DMS153 (cell line): ENCODE measurements at regions not wholly inside any gene's neighbourhood (a gene's known extent, or its start where the extent isn't known, plus 50 kb on each side); places are given as distances from the start of the nearest gene placed in this dataset.

ENCODE experiments used
- DNase-seq: peaks from one replicate; lab custom pipeline; 2025; lab: John Stamatoyannopoulos, UW

DNA sequence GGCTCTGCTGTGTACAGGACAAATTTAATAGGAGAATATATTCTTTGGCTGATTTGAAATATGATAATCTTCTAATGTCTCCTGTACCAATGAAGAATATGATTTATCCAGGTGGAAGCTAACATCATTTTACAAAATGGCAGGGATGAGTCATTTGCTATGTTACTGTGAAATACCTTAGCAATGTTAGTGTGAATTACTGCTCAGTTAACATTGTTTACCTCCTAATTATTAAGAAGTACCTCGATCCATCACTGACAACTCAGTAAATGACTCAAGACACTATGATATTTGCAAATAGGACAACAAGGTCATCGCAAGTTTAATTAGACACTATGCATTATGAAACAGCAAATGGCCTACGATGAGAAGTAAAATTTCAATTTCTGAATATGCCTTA is 309.1 kb upstream of the EDNRB start:
- DNase-seq: no peak

DNA sequence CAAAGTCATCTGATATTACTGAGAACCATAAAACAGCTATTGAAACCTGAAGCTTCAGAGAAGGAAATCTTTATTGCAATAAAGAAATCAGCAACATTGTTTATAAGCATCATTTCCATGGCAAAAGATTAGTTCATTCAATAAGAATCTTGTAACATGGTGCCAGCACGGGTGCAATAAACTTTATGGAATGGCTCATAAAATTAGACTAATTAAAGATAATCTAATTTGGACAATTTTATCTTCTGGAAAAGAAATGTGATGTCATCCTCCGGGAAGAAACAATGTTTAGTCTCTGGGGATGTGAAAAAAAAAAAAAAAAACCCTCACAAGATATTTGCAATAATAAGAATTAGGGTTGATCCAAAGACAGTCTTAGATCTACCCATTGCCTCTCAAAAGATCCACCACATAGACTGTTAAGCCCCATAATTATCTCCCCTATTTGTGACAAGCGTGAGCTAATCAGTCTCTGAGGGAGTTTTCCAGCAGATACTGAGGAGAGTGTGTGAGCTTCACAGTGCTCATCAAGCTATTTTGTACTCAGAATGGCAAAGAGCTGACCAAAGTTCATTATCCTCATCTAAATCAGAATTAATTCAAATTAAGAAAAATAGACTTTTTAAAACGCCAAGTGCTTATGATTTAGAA is 297.0 kb upstream of the EDNRB start:
- DNase-seq: no peak

DNA sequence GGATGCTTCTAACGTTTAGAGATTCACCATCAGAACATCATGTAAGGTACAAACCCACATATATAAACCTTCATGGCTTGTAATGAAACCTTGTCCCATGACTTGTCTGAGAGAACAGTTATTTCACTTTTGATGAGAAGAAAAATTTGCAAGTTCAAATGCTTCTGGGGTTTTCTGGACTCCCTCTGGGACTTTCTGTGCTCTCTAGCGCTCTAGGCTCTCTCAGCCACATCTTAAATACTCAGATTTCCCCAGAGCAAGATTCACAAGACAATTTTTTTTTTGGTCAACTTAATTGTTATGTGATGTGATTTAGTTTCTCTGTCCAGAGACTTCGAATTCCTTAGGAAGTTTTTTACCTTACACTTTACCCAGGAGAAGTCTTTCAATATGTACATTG is 282.8 kb upstream of the EDNRB start:
- no peak for DNase-seq

DNA sequence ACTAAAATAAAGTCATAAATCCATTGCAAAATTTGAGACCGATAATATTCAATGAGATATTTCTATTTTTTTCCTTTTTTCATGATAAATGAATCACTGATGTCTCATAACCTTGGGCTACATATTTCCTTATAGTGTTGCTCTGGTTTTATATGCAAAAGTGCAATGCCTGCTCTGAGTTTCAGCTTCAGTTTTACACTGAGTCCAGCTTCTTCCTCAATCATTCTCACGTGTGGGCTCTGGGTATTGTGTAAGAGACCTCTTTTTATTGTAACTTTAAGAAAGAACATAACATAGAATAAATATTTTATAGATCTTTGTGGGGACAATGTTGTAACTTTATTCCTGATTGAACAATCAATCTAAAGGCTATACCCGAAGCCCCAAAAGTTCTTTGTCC is 280.2 kb upstream of the EDNRB start:
- DNase-seq: no peak

DNA sequence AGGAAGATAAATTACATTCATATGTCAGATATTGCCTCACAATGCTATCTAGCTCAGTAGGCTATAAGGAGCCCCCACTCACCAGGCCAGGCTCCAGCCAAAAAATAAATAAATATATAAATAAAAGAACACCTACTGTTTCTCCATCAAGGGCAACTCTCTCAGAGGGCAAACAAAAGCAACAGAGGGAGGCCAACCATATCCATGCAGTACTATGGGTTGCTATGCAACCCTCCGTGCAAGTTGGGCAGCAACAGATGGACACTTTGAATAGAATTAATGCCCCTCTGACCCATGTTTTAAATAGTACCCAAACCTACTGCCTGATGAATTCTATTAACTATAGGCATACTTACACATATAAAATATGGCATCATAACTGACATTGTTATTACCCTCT is 279.8 kb upstream of the EDNRB start:
- DNase-seq: peak; percentile 59

DNA sequence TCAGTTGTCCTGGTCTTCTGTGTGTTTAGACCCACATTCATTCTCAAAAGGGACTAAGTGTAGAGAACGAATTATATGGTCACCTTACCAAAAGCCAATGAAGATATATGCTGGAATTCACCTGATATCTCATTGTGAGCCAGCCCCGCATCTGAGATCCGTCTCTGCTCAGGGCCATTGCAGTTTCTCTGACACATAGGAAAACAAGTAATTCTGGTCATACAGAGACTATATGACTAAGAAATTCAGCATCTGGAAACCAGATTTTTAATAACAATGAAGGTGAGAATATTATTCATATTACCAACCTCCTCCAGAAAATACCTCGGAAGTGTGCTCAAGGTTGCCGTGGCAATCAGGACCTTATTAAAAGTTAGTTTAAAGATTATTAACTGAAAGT is 278.6 kb upstream of the EDNRB start:
- no peak for DNase-seq

DNA sequence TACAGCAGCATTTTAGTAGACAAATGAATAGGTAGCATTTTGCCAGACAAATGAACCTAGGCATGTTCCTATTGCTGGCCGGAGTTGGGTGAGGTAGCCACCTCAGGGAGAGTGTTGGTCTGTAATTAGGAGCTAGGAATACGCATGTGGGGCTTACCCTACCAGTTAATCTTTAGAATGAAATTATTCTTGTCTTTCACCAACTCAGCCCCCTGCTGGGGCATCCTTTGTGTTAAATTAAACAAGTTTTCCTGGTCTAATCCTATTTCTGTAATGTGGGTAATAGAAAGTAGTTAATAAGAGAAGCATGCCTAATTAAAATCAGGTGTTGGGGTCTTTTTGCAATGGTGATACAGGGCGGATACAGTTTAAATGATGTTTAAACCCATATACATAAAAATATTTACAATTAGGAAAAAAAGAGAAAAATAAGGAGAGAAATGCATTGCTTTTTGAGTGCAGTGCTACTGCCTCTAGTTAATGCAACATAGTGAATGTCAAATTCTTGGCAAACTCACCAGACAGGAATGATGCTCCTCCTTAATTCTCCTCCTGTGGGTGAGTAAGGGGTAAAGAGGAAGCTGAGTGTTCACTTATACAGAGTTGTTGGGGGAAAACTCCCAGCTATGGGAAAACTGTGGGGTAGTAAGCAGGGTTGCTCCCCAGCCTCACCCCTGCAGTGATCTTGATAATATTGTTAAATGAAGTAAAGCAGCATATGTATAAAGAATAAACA is 276.4 kb upstream of the EDNRB start:
- no peak for DNase-seq

DNA sequence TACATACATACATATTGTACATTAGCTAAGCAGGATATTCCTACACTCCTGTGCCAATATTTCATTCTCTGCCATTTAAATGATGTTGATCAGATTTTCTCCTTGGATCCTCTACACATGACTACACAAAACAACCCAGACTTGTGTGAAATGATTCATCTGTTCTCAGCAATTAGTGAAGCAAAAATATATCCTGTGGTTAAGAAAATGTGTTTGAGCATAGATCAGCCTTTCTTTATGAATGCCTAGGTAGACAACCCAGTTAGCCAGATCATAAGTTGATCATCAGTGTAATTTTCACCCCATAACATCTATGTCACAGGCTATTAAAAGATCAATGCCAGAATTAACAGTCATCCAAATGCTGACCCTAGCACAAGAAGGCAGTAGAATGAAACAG is 275.2 kb upstream of the EDNRB start:
- DNase-seq: no peak

DNA sequence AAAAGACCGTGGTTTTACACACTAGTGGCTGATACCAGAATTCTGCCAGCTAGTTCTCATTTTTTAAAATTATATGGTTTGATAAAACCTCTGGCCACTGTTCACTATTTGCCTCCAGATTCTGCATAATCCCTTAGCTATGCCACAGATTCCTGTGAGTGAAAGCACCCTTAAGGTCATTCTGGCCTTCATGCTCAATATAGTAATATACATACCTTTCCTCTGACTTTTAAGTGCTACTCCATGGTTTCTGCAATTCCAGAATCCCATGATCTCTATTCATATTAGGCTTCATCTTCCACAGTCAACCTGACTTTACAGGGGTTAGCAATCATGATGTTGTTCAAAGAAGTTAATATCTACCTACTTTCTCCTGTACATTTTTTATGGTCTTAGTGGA is 274.1 kb upstream of the EDNRB start:
- no peak for DNase-seq

DNA sequence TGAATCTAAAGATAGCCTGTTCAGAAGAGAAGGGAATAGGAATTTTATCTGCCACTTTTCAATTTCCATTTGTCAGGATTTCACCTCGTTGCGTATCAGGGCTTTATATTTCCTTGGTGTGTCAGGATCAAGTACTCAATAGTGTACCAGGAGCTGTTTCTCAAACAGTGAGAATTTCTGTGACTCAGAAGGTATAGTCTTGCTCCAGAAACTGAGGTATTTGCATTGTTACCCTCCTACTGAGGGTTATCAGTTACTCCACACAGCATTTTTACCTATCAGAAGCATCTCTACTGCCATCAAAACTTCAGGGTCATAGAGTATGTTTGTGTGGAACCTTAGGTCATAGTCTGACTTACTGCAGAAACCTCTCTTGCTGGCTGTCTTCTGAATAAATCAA is 271.7 kb upstream of the EDNRB start:
- DNase-seq: no peak

DNA sequence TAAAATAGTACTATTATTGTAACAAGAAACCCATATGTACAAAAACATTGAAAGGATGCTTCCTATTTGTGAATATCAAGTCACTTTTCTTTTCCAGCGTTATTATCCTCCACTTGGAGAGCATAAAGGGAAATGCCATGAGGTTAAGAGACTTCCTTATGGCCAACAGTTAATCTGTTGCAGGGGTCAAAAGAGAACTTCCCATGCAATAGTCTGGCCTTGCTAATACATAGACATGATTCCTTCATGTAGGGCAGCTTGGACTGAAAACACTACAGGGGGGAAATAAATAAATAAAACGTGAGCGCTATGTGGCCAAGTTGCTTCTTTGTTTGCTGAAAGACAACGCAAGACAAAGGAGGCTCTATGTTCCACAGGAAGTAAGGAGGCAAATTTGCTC is 269.1 kb upstream of the EDNRB start:
- DNase-seq: no peak

DNA sequence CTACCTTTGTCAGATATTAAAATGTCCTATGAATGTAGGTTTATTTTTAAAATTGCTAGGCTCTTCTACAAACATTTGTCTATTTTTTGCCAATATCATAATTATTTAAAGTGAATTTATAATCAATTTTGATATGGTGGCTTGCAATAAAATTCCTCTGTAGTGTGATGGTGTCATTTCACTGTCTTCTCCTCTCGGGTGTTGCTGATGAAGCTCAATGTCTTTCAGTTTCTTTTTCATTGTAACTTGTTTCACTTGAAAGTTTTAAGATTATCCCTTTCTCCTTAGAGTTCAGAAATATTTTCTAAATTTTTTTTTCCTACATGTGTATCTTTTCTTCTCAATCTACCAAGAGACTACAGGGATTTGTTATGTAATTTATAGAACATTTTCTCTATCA is 267.1 kb upstream of the EDNRB start:
- DNase-seq: no peak

DNA sequence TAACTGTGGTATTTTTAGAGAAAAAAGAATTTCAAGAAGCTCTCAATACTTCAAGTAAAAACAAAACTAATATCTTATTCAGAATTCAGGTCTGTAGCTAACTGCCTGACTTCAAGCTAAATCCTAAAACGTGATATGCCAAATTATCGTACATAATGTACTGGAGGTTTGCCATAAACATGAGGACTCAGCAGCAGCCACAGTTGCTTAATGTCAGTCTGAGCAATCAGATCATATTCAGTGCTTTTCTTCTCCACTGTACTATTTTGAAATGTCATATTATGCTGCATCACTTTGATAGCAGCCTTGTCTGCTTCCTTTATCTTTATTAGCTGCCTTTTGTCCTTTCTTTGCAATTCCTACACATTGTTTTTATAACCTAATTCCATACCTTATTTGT is 265.1 kb upstream of the EDNRB start:
- DNase-seq: no peak

DNA sequence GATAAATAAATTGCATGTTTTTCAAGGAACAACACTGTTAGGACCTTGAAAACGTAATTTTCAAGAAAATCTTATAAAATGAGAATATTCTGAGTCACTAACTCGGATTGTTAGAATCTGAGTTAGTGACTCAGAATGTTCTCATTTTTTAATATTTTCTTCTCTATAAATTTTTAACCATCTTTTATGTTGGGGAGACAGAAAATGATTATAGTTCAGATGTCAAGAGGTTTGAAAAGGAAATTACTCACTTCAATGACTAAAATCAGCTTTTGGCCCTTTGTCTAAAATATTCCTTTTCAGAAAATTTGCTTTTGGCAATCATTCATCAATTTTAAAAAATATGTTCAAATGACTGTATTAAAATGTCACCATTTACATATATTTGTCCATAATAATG is 264.2 kb upstream of the EDNRB start:
- DNase-seq: no peak

DNA sequence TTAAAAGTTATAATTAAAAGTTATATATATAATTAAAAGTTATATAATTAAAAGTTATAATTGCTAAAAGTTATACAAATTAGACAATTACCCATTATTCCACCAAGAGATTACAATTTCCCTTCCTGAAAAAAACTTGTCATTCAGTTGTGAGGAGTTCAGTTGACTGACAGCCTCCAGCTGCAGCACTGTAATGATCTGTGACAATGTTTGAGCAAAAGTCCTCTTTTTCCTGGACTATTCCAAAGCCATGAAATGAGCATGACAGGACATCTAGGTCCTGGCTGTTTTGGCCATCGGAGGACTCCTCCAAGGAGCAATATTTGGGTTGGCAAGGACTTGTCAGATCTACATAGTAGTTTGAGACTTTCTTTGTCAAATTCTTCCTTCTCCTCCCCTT is 258.7 kb upstream of the EDNRB start:
- no peak for DNase-seq

DNA sequence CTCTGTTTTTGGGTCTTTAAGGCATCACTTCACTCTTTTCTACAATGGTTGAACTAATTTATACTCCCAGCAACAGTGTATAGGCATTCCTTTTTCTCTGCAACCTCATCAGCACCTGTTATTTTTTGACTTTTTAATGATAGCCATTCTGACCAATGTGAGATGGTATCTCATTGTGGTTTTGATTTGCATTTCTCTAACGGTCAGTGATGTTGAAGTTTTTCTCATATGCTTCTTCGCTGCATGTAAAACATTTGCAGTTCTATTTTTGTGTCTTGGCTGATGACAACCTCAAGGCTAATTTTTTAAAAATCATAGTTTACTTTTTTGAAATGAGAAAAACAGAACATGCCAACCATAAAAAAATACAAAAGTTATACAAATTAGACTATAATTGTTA is 258.2 kb upstream of the EDNRB start:
- DNase-seq: no peak

DNA sequence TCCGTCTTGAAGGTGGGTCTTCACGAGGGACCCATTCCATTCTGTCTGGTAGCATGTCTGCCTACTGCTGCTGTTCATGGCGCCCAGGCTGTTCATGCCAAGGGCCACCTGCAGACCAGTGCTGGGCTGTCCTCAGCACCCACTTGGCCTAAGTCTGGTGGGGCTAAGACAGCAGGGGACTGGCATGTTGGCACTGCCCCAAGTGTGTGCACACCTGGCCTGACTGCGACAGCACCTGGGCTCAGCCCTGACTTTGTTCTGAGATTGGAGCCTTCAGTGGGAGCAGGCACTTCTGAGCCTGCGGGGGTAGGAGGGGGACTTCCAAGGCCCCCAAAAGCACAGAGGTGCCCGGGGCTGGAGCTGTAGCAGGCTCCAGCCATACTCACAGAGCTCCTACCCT is 250.8 kb upstream of the EDNRB start:
- DNase-seq: no peak

DNA sequence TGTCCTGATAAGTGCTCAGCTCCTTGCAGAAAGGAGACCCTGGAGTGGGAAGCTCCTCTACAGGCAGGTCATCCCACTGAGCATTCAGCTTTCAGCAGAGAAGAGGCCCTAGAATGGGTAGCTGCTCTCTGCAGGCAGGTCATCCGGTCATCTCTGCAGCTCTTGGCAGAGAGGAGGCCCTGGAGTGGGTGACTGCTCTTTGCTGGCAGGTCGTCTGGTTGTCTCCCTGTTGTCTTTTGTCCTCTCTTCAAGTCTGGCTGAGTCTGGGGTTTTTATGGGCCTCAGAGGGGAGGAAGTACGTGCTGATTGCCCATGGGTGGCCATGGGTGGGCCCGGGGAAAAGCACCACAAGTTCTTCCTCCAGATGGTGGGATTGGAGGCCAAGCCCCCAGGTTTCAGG is 250.3 kb upstream of the EDNRB start:
- DNase-seq: no peak

DNA sequence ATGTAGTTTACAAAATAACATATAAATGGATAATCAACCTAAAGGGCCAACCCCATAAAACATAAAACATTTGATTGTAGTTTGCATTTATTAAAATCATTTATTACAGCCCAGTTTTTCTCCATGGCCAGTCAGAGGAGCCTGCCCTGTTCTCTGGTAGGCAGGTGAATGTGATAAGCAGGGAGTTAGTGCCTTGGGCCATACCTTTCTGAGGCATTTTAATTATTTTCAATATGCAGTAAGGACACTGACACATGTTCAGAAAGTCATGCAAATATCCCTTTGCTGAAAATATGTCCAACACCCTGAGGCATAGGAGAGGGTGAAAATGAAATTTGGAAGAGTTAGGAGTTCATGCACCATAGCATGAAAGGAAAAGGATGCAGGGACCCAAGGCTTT is 242.6 kb upstream of the EDNRB start:
- DNase-seq: no peak

DNA sequence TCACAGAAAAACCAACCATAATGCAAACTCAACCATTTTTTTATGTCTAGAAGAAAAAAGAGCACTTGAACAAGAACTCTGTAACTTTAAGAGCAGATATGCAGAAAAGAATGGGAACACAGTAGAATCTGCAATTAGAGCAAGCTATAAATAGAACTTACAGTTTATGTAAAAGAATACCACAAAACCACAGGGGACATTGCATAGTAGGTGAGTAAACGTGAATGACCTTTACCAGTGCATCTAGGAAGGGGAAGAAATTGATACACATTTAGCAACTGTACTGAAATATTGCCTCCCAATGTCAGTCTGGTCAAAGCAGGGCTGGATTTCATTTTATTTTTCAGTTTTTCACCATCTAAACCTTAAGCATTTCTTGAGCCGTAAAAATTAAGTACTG is 242.2 kb upstream of the EDNRB start:
- DNase-seq: peak; percentile 17

DNA sequence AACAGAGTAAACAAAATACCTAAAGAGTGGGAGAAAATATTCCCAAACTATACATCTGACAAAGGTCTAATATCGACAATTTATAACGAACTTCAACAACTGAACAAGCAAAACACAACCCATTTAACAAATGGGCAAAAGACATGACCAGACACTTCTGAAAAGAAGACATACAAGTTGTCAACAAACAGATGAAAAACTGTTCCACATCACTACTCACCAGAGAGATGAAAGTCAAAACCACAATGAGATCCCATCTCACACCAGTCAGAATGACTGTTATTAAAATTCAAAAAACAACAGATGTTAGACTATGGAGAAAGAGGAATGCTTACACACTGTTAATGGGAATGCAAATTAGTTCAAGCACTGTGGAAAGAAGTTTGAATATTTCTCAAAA is 233.8 kb upstream of the EDNRB start:
- no peak for DNase-seq

DNA sequence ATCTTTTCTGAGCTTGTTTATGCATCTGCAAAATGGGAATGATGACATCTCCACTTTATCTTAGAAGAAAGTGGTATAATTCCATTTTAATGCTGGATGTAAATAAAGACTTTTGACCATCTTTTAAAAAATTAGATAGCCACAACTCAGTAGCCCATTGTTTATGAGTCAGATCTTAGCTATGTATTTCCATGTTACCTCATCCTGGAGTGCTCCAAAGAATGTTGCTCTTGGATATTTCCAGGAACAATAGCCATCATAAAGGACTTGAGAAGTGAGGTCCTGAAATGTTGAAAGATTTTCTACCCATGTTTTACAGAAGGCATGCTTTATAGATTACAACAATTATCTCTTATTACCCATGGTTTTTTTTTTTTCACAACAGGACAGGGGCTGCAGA is 229.3 kb upstream of the EDNRB start:
- no peak for DNase-seq

DNA sequence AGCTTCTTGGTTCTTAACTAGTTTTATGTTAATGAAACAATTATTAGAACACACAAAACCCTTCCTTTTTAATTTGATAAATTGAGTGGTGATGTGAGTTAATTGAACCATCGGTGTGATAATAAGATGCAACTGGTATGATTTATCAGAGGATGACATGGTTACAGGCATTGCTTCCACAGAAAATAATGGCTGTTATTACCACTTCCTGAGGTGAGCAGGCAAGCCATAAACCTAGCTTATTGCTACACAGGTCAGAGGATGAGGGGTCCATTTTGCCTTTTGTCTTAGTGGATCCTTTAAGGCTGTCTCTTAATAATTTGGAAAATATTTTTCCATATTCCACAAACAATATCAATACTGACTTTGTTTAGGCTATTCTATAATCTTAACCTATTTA is 226.6 kb upstream of the EDNRB start:
- DNase-seq: no peak

DNA sequence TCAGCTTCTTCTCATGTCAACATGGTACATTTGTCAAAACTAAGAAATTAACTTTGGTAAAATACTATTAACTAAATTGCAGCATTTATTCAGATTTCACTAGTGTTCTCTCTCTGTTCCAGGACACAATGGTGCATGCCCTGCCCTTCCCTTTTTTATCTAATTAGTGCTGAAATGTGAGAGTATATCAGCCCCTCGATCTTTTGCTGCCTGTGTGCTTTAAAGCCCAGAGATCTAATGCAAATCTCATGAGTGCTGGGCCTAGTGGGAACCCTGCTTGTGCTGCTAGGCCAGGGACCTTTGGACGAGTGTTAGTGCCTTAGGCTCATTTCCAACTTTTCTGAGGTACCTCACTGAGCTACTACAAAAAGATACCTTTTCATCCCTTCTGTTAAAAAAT is 221.1 kb upstream of the EDNRB start:
- no peak for DNase-seq
